Small intestine (tissue), 7 donors: ENCODE measurements at regions not wholly inside any gene's neighbourhood (a gene's known extent, or its start where the extent isn't known, plus 50 kb on each side); places are given as distances from the start of the nearest gene placed in this dataset.
A peak's percentile ranks its signal among the peaks of the same experiment; 100 is the strongest.

ENCODE experiments used
- DNase-seq, 2 donors: peaks; one replicate each; pipeline versions ENCODE4 v3.0.0 to v3.0.0-alpha.2; 2013
- FAIRE-seq: peaks from 2 replicates; lab custom pipeline; 2012; peaks lifted over from hg19 to GRCh38; lab: Jason Lieb, UNC
- H3K27ac ChIP-seq, 3 donors: one replicate each; pipeline ENCODE4 v1.5.1; 2013; ENCODE audit warnings: low read length in 2 of 3, mild to moderate bottlenecking in 2 of 3, control low read depth in 1 of 3, inconsistent platforms in 1 of 3, low read depth in 1 of 3, moderate library complexity in 1 of 3
- H3K27me3 ChIP-seq, 3 donors: one replicate each; pipeline ENCODE4 v1.6.1; 2013; ENCODE audit warnings: low read length in 3 of 3, inconsistent platforms in 1 of 3; ENCODE audit not compliant: control insufficient read depth in 3 of 3, insufficient read depth in 3 of 3
- H3K36me3 ChIP-seq, 3 donors: one replicate each; pipeline ENCODE4 v1.6.1; 2013; ENCODE audit warnings: low read length in 3 of 3, inconsistent platforms in 1 of 3, low read depth in 1 of 3, mild to moderate bottlenecking in 1 of 3, moderate library complexity in 1 of 3; ENCODE audit not compliant: control insufficient read depth in 3 of 3, insufficient read depth in 2 of 3
- H3K4me1 ChIP-seq, 3 donors: one replicate each; pipeline ENCODE4 v1.6.1; 2013; ENCODE audit warnings: low read length in 2 of 3, inconsistent platforms in 1 of 3, low read depth in 1 of 3, mild to moderate bottlenecking in 1 of 3, moderate library complexity in 1 of 3; ENCODE audit not compliant: control insufficient read depth in 3 of 3, insufficient read depth in 2 of 3
- H3K4me3 ChIP-seq, 3 donors: one replicate each; pipeline ENCODE4 v1.5.1; 2013; ENCODE audit warnings: low read length in 3 of 3, control low read depth in 1 of 3, inconsistent platforms in 1 of 3, low read depth in 1 of 3, mild to moderate bottlenecking in 1 of 3, moderate library complexity in 1 of 3
- H3K9me3 ChIP-seq, 2 donors: one replicate each; pipeline ENCODE4 v1.6.1; 2013; ENCODE audit warnings: low read depth in 1 of 2, low read length in 1 of 2; ENCODE audit not compliant: control insufficient read depth in 2 of 2, insufficient read depth in 1 of 2
- WGBS, 3 donors: extraction: QIAGEN DNeasy Blood & Tissue Kit; methylation state at CpG; one replicate each; pipeline ENCODE4 v1.1.7; 2013; 5-methylcytosine and 5-hydroxymethylcytosine counted together
- donor health status: healthy with polysubstance abuse.
- donor health status: control.
- donor health status: control.
- donor health status: Bipolar disorder and iron deficiency.
- donor health status: healthy.

DNA sequence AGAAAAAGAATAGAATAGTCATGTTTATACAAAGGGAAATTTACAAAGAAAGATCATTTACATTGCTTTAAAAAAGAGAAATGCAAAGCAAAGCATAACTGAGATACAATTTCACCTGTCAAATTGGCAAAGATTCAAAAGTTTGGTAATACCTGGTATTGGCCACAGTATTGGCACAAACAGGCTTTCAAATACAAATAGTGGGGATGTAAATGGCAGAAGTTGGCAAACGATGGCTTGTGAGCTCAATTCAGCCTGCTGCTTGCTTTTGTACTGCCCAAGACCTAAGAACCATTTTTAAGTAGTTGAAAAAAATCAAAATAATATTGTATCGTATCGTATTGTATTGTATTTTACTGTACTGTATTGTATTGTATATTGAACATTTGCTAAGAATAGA lies 194.5 kb upstream of the JAG1 start:
- DNase-seq (no peak), FAIRE-seq (no peak)
- WGBS, 3 donors = 64 to 81% (median 66%) methylated on average over 3 of the region's 3 CpGs
- no peaks in the 10 kb centered on the region for H3K36me3 ChIP-seq
- no peak overlapping the region for H3K4me3 ChIP-seq
- peaks cover 5 to 12% (median 7%) of the 10 kb centered on the region in 3 donors for H3K4me1 ChIP-seq
- H3K9me3 ChIP-seq = no peaks in the 10 kb centered on the region
- no peaks in the 10 kb centered on the region for H3K27me3 ChIP-seq
- H3K27ac ChIP-seq = no peak overlapping the region

DNA sequence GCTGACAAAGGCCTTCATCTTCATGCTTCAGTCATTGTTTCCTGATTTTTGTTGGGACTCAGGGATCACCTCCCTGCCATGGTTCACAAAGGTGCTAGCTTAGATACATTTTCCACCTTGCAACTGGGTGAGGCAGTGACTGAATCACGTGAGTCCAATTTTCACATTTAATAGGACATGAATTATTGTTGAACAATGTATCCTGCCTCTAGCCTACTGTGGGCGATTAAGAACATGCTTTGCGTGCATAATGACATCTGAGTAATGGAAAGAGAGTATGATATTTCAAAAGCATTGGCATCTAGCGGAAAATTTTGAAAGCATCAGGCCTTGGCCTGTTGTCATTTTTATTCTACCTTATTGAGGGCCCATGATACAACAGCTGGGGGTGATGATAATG lies 199.2 kb upstream of the JAG1 start:
- Histone ChIP-seq H3K27ac (no peak overlapping the region), H3K4me3 (no peak overlapping the region), H3K36me3 (no peaks in the 10 kb centered on the region), H3K9me3 (peaks cover 0 to 5% of the 10 kb centered on the region in 2 donors), H3K4me1 (no peaks in the 10 kb centered on the region), H3K27me3 (no peaks in the 10 kb centered on the region)
- DNase-seq (no peak), FAIRE-seq (no peak)
- 75 to 86% (median 80%) methylated on average over 4 of the region's 4 CpGs for WGBS, 3 donors

DNA sequence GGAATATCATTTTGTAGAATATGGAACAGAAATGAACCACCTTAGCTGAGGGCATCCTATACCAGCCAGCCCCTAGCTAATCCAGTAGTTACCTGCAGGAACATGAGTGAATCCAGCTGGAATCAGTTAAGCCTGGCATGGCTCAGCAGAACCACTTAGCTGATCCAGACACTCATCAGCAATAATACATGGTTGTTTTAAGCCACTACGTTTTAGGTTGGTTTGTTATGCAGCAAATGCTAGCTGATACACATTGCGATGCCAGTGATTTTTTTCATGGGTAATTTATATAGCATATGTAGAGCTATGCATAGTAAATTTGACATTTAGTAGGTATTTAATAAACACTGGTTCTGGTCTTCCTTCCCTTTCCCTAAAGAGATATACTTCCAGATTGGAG lies 201.9 kb upstream of the JAG1 start:
- DNase-seq (no peak), FAIRE-seq (no peak)
- H3K36me3 ChIP-seq = no peaks in the 10 kb centered on the region
- H3K27me3 ChIP-seq = no peaks in the 10 kb centered on the region
- no peak overlapping the region for H3K27ac ChIP-seq
- H3K4me1 ChIP-seq = no peaks in the 10 kb centered on the region
- no peak overlapping the region for H3K4me3 ChIP-seq
- WGBS, 3 donors = 67 to 92% (median 89%) methylated on average over 2 of the region's 2 CpGs
- peaks cover 0 to 5% of the 10 kb centered on the region in 2 donors for H3K9me3 ChIP-seq

DNA sequence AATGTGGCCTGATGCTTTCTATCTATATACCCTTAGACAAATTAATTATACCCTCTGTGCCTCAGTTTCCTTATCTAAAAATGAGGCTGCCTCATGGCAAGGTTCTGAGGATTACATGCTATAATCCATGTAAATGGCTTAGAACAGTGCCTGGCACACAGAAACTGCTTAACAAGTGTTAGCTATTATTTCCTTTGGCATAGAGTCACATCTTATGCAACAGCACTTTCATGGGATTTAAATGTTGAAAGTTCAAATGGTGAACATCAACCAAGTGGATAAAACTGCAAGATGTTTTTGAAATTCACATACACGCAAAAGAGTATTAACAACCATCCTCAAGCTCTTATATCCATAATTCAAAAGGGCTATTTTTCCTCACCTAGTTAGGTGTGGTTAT lies 202.8 kb upstream of the JAG1 start:
- no peaks in the 10 kb centered on the region for H3K27me3 ChIP-seq
- WGBS, 3 donors = 87 to 88% (median 87%) methylated on average over 1 of the region's 1 CpG
- no peak overlapping the region for H3K4me3 ChIP-seq
- H3K4me1 ChIP-seq = no peaks in the 10 kb centered on the region
- H3K27ac ChIP-seq = no peak overlapping the region
- H3K36me3 ChIP-seq = no peaks in the 10 kb centered on the region
- DNase-seq = no peak
- no peak for FAIRE-seq
- peaks cover 0 to 5% of the 10 kb centered on the region in 2 donors for H3K9me3 ChIP-seq

DNA sequence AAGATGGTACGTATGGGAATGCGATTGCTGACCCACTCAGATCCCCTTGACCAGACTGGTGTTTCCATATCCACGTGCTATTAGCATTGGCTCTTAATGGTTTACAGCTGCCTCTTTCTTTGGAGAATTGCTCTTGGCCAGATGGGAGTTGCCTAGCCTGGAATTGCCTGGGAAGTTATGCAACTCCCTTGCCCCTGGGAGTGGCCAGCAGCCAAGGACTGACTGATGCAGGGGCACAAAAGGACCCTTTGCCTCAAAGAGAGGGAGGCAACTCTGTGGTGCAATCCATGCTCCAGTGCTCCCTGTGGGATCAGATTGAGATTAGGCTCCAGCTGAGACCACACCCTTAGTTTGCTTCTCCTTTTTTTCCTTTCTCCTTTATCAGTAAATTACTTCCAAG lies 203.5 kb upstream of the JAG1 start:
- FAIRE-seq = no peak
- no peaks in the 10 kb centered on the region for H3K27me3 ChIP-seq
- no peak overlapping the region for H3K27ac ChIP-seq
- H3K36me3 ChIP-seq = no peaks in the 10 kb centered on the region
- H3K4me3 ChIP-seq = no peak overlapping the region
- H3K4me1 ChIP-seq = no peaks in the 10 kb centered on the region
- 72 to 80% (median 77%) methylated on average over 3 of the region's 3 CpGs for WGBS, 3 donors
- H3K9me3 ChIP-seq = peaks cover 0 to 5% of the 10 kb centered on the region in 2 donors
- no peak for DNase-seq

DNA sequence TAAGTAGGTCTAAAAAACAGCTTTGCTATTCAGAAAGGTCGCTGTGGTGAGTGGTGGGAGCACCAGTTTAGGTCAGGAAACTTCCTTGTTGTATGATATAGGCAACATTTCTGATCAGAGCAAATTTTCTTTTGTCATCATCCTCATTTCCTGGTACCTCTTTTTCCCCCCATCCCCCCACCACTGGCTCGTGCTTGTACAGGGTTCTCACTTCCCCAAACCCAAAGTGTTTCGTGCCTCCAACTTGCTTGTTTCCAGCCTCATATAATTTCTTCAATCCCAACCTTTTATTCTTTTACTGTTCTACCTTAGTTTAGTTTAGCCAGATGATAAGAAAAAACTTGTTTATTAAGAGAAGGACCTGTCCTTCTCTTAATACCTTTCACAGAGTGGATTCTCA lies 209.4 kb upstream of the JAG1 start:
- Histone ChIP-seq H3K4me3 (no peak overlapping the region), H3K27ac (no peak overlapping the region), H3K36me3 (no peaks in the 10 kb centered on the region), H3K4me1 (no peaks in the 10 kb centered on the region), H3K27me3 (no peaks in the 10 kb centered on the region), H3K9me3 (no peaks in the 10 kb centered on the region)
- no peak for FAIRE-seq
- WGBS, 3 donors = 77 to 88% (median 85%) methylated on average over 3 of the region's 3 CpGs
- DNase-seq = no peak

DNA sequence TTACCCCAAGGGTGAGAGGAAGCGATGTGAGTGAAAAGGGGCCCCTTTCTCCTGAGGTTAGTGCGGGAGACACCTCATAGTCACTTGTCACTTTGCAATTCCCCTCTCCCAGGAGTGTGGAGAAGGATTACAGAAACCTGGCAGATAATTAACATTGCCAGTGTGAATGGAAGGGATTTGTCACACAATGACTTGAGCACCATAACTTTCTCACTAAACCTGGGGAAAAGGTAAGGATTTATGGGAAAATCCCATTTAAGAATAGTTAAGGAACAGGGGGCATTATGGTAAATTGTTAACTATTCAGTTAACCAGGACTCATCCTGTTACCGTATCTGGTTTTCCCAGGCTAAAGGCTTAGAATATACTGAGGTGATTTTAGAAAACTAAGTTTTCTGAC lies 219.5 kb upstream of the JAG1 start:
- H3K36me3 ChIP-seq = no peaks in the 10 kb centered on the region
- H3K4me3 ChIP-seq = no peak overlapping the region
- no peak overlapping the region for H3K27ac ChIP-seq
- no peaks in the 10 kb centered on the region for H3K9me3 ChIP-seq
- WGBS, 3 donors = 82 to 94% (median 86%) methylated on average over 3 of the region's 3 CpGs
- FAIRE-seq = no peak
- H3K4me1 ChIP-seq = no peaks in the 10 kb centered on the region
- no peak for DNase-seq
- H3K27me3 ChIP-seq = no peaks in the 10 kb centered on the region

DNA sequence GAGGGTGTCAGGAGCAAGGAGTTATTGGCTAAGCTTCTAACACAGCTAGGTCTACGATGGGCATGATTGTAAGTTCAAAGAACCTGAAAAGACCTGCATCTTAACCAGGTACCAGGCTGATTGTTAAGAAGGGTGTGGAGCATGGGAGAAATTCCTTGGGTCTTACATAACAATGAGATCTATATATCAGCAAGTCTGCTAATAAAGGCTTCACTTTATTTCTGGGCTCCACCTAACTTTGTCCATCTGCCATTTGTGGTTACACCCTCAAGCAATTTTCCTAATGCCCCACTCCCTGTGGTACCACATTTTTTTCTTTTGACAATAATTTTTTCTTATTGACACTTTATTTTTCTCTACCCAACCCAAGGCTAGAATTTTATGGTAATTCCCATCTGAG lies 223.5 kb upstream of the JAG1 start:
- FAIRE-seq (no peak), DNase-seq (peak in 1 of 2 donors; percentile 2)
- no peak overlapping the region for H3K27ac ChIP-seq
- no peak overlapping the region for H3K4me3 ChIP-seq
- 53 to 82% (median 73%) methylated on average over 1 of the region's 1 CpG for whole genome bisulfite sequencing, 3 donors
- no peaks in the 10 kb centered on the region for H3K27me3 ChIP-seq
- peaks cover 0 to 5% of the 10 kb centered on the region in 2 donors for H3K9me3 ChIP-seq
- H3K4me1 ChIP-seq = peaks cover 0 to 3% (median 0%) of the 10 kb centered on the region in 3 donors
- no peaks in the 10 kb centered on the region for H3K36me3 ChIP-seq

DNA sequence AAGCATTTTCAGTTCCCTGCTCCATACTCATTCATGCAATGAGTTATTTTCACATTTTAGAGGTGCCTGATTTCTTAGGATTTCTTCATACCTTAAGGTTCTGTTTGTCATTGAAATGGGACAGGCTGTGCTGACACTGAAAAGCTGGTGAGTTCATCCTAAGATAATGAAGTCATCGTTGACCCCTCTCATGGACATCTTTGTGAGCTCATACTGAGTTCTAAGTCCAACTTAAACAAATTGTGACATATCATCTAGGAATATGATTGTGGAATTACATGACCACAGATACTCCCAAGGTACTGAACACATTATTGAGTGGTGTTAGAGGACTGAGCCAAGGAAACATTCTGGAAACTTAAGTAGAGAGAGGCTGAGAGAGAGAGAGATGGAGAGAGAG lies 224.8 kb upstream of the JAG1 start:
- 60 to 77% (median 60%) methylated on average over 1 of the region's 1 CpG for WGBS, 3 donors
- DNase-seq (peak in 1 of 2 donors; percentile 27), FAIRE-seq (no peak)
- no peaks in the 10 kb centered on the region for H3K27me3 ChIP-seq
- no peaks in the 10 kb centered on the region for H3K36me3 ChIP-seq
- H3K4me1 ChIP-seq = peaks cover 0 to 3% (median 0%) of the 10 kb centered on the region in 3 donors
- peaks cover 0 to 5% of the 10 kb centered on the region in 2 donors for H3K9me3 ChIP-seq
- H3K27ac ChIP-seq = no peak overlapping the region
- no peak overlapping the region for H3K4me3 ChIP-seq
